IMR-90 (cell line): ENCODE measurements at regions not wholly inside any gene's neighbourhood (a gene's known extent, or its start where the extent isn't known, plus 50 kb on each side); places are given as distances from the start of the nearest gene placed in this dataset.

Experiments
- ATAC-seq: fragments of 200-7000 bp; cut with Tn5 transposase; 2 replicates; pipeline ENCODE4 v1.9.1; 2020; ENCODE audit warnings: low read depth, mild to moderate bottlenecking, moderate library complexity
- BruUV-seq: library from RNA; stranded (reverse); fragments of 400-500 nt; replicated peaks from 2 replicates; lab custom pipeline; 2021; lab: Mats Ljungman, UMichigan
- CTCF ChIA-PET: fragments of 300-600 bp; formaldehyde crosslinking; extraction: SDS; loops from one replicate; lab custom pipeline; 2021; ENCODE audit warnings: antibody characterized with exemption; lab: Yijun Ruan, JAX
- POLR2A ChIA-PET: fragments of 300-600 bp; sonication (Branson Sonifier 250); formaldehyde crosslinking; loops from one replicate; lab custom pipeline; 2022; ENCODE audit warnings: antibody characterized with exemption; ENCODE audit not compliant: unreplicated experiment; lab: Charles Lee
- DNase-seq: peaks from one replicate; pipeline ENCODE4 v3.0.0; 2013
- H2AFZ ChIP-seq: replicated peaks from 2 replicates; pipeline ENCODE3; 2013; ENCODE audit warnings: low read length, mild to moderate bottlenecking; ENCODE audit not compliant: poor library complexity
- H2AK5ac ChIP-seq: 2 replicates; pipeline ENCODE4 v1.6.1; 2013; ENCODE audit warnings: low read depth, low read length, inconsistent platforms
- H2AK9ac ChIP-seq: replicated peaks from 2 replicates; pipeline ENCODE3; 2013; ENCODE audit warnings: mild to moderate bottlenecking, low read depth, low read length, moderate library complexity; ENCODE audit not compliant: poor library complexity
- H2BK120ac ChIP-seq: 2 replicates; pipeline ENCODE4 v1.6.1; 2013; ENCODE audit warnings: low read depth, low read length, inconsistent platforms
- H2BK15ac ChIP-seq: 3 replicates; pipeline ENCODE4 v1.6.1; 2013; ENCODE audit warnings: low read depth, low read length, inconsistent platforms
- H2BK20ac ChIP-seq: 2 replicates; pipeline ENCODE4 v1.6.1; 2013; ENCODE audit warnings: low read depth, mild to moderate bottlenecking, inconsistent platforms, low read length, moderate library complexity
- H2BK5ac ChIP-seq: 2 replicates; pipeline ENCODE4 v1.6.1; 2013; ENCODE audit warnings: mild to moderate bottlenecking, low read depth, low read length, inconsistent platforms; ENCODE audit not compliant: poor library complexity, severe bottlenecking
- H3K14ac ChIP-seq: replicated peaks from 2 replicates; pipeline ENCODE4 v1.6.1; 2013; ENCODE audit warnings: low read depth, low read length, inconsistent platforms
- H3K18ac ChIP-seq: 2 replicates; pipeline ENCODE4 v1.6.1; 2013; ENCODE audit warnings: low read depth, low read length, control low read depth
- H3K23ac ChIP-seq: 2 replicates; pipeline ENCODE4 v1.6.1; 2013; ENCODE audit warnings: low read depth, low read length, inconsistent platforms
- H3K27ac ChIP-seq: 2 replicates; pipeline ENCODE4 v1.5.1; 2013; ENCODE audit warnings: mild to moderate bottlenecking, control low read depth, low read length; ENCODE audit not compliant: insufficient read depth
- H3K27me3 ChIP-seq: 2 replicates; pipeline ENCODE4 v1.6.1; 2013; ENCODE audit warnings: low read length; ENCODE audit not compliant: control insufficient read depth, insufficient read depth
- H3K36me3 ChIP-seq: 2 replicates; pipeline ENCODE4 v1.6.1; 2013; ENCODE audit warnings: low read length, mixed read lengths; ENCODE audit not compliant: control insufficient read depth, insufficient read depth
- H3K4ac ChIP-seq: 2 replicates; pipeline ENCODE4 v1.6.1; 2013; ENCODE audit warnings: low read depth, low read length, inconsistent platforms
- H3K4me1 ChIP-seq: 2 replicates; pipeline ENCODE4 v1.6.1; 2013; ENCODE audit warnings: low read length, mixed read lengths; ENCODE audit not compliant: control insufficient read depth, insufficient read depth
- H3K4me2 ChIP-seq: 2 replicates; pipeline ENCODE4 v1.6.1; 2013; ENCODE audit warnings: low read depth, mild to moderate bottlenecking, control low read depth, low read length, moderate library complexity
- H3K4me3 ChIP-seq: 2 replicates; pipeline ENCODE4 v1.5.1; 2013; ENCODE audit warnings: low read depth, mild to moderate bottlenecking, control low read depth, low read length, moderate library complexity; ENCODE audit not compliant: insufficient read depth
- H3K56ac ChIP-seq: 2 replicates; pipeline ENCODE4 v1.6.1; 2013; ENCODE audit warnings: low read length, inconsistent platforms; ENCODE audit not compliant: insufficient read depth; ENCODE audit errors: extremely low read depth
- H3K79me1 ChIP-seq, 2 experiments: 2 replicates each; pipeline ENCODE4 v1.6.1; 2013; ENCODE audit warnings: low read length in 2 of 2, inconsistent platforms in 1 of 2, low read depth in 1 of 2
- H3K9ac ChIP-seq: 2 replicates; pipeline ENCODE4 v1.6.1; 2013; ENCODE audit warnings: low read depth, low read length, control low read depth
- H3K9me1 ChIP-seq: 2 replicates; pipeline ENCODE4 v1.6.1; 2013; ENCODE audit warnings: low read length, inconsistent platforms; ENCODE audit not compliant: insufficient read depth
- H3K9me3 ChIP-seq: 2 replicates; pipeline ENCODE4 v1.6.1; 2013; ENCODE audit warnings: low read length; ENCODE audit not compliant: control insufficient read depth, insufficient read depth
- H4K20me1 ChIP-seq: 2 replicates; pipeline ENCODE4 v1.6.1; 2013; ENCODE audit warnings: low read length, inconsistent platforms; ENCODE audit not compliant: insufficient read depth
- H4K5ac ChIP-seq: 2 replicates; pipeline ENCODE4 v1.6.1; 2013; ENCODE audit warnings: mild to moderate bottlenecking, low read depth, low read length, control low read depth
- H4K8ac ChIP-seq, 2 experiments: 2 replicates each; pipeline ENCODE4 v1.6.1; 2013; ENCODE audit warnings: low read depth in 2 of 2, low read length in 2 of 2, control low read depth in 1 of 2, inconsistent platforms in 1 of 2
- H4K91ac ChIP-seq: 2 replicates; pipeline ENCODE4 v1.6.1; 2013; ENCODE audit warnings: low read depth, low read length, inconsistent platforms; ENCODE audit not compliant: insufficient read depth
- RFX5 ChIP-seq: IDR thresholded peaks from 2 replicates; pipeline ENCODE4 v1.8.0; 2012; ENCODE audit warnings: low read depth, mild to moderate bottlenecking, low read length, moderate library complexity
- WGBS, 2 experiments: methylation state at CpG; one replicate each; pipeline versions ENCODE4 v1.1.5 to v1.1.7; 2013; ENCODE audit warnings: missing lambda C conversion rate in 2 of 2; ENCODE audit not compliant: insufficient read length in 1 of 2; ENCODE audit errors: extremely low coverage in 2 of 2; 5-methylcytosine and 5-hydroxymethylcytosine counted together
- dilution Hi-C: fragments of 300-500 bp; cut with HindIII; formaldehyde crosslinking; loops from one replicate; pipeline ENCODE4 v1.14.3; 2018; ENCODE audit warnings: low sequenced_read_pairs; ENCODE audit not compliant: unreplicated experiment
- in situ Hi-C: fragments of 300-500 bp; cut with MboI; formaldehyde crosslinking; loops from 3 replicates; pipeline ENCODE4 v1.14.3; 2019; ENCODE audit warnings: low sequenced_read_pairs, inconsistent platforms, mixed read lengths
- intact Hi-C: fragments of 100-400 bp; cut with micrococcal nuclease; formaldehyde crosslinking; loops from 2 replicates; pipeline ENCODE4 v1.10.0; 2022

- H3K9me3 ChIP-seq: peaks cover 2% of the 10 kb centered on the region; the same call in 1 of the 2 replicates
- H3K4me3 ChIP-seq: no peak overlapping the region
- H2AK9ac ChIP-seq: no peak overlapping the region
- no CpG with 5 or more reads among the region's 2 CpGs for WGBS, 2 experiments
- H3K79me1 ChIP-seq: no peaks in the 10 kb centered on the region
- BruUV-seq: no TSS peak
- no peak overlapping the region for H3K9ac ChIP-seq
- ChIA-PET POLR2A (no interaction called here), CTCF (interaction anchor here (0.5 kb wide), 1 partner anchor 583 kb away, joined by 3 read pairs; no protein-coding TSS in a partner anchor)
- no peak overlapping the region for H2AFZ ChIP-seq
- no peaks in the 10 kb centered on the region for H3K36me3 ChIP-seq
- ATAC-seq: no peak
- no peak overlapping the region for H3K18ac ChIP-seq
- no peak overlapping the region for H3K4me2 ChIP-seq
- H3K56ac ChIP-seq: no peak overlapping the region
- no peaks in the 10 kb centered on the region for H3K4me1 ChIP-seq
- no peak overlapping the region for H3K14ac ChIP-seq
- no peak overlapping the region for H3K23ac ChIP-seq
- no peaks in the 10 kb centered on the region for H4K20me1 ChIP-seq
- H4K8ac ChIP-seq: no peak overlapping the region
- no peaks in the 10 kb centered on the region for H3K27me3 ChIP-seq
- dilution Hi-C loops (no loop called here), intact Hi-C loops (no loop called here), in situ Hi-C loops (no loop called here)
- H3K27ac ChIP-seq: no peak overlapping the region
- H3K4ac ChIP-seq: no peak overlapping the region
- no peak overlapping the region for H2BK5ac ChIP-seq
- no peak for TF ChIP-seq RFX5
- no peak overlapping the region for H2AK5ac ChIP-seq
- no peak overlapping the region for H4K5ac ChIP-seq
- no peak overlapping the region for H2BK120ac ChIP-seq
- no peak overlapping the region for H2BK20ac ChIP-seq
- no peak for DNase-seq
- no peak overlapping the region for H2BK15ac ChIP-seq
- H4K91ac ChIP-seq: no peak overlapping the region
- no peaks in the 10 kb centered on the region for H3K9me1 ChIP-seq
These were observed 125.2 kb upstream of the CDH18 start for GRCh38 chr5:20113031-20113715.
